Lower leg skin (tissue), 3 donors: ENCODE measurements at regions not wholly inside any gene's neighbourhood (a gene's known extent, or its start where the extent isn't known, plus 50 kb on each side); places are given as distances from the start of the nearest gene placed in this dataset.

Experiments
- CTCF ChIP-seq, 3 donors: fragments of 450-650 bp; IDR thresholded peaks; one replicate each; pipeline ENCODE4 v1.5.1; 2016; ENCODE audit warnings: antibody characterized with exemption in 3 of 3, mild to moderate bottlenecking in 3 of 3, moderate library complexity in 2 of 3
- POLR2A ChIP-seq, 2 donors: fragments of 450-650 bp; IDR thresholded peaks; one replicate each; pipeline ENCODE4 v1.6.1; 2016 to 2017; ENCODE audit warnings: antibody characterized with exemption in 2 of 2, mild to moderate bottlenecking in 1 of 2, moderate library complexity in 1 of 2

GRCh38 chr5:99035942-99036341 is 107.1 kb upstream of the CHD1 start:
- TF ChIP-seq CTCF (IDR thresholded peaks at IDR 0.05), result no peak
- TF ChIP-seq POLR2A (IDR thresholded peaks at IDR 0.05), result no peak
